DMS153 treated with DMSO at 0.1 percent for 48 hours (cell line): ENCODE measurements at regions not wholly inside any gene's neighbourhood (a gene's known extent, or its start where the extent isn't known, plus 50 kb on each side); places are given as distances from the start of the nearest gene placed in this dataset.

Source experiments
- DNase-seq: peaks from one replicate; lab custom pipeline; 2025; ENCODE audit not compliant: unreplicated experiment; lab: John Stamatoyannopoulos, UW

- no peak for DNase-seq
Observed at GRCh38 chr2:207256476-207257207, 90.9 kb upstream of the KLF7 start.

DNA sequence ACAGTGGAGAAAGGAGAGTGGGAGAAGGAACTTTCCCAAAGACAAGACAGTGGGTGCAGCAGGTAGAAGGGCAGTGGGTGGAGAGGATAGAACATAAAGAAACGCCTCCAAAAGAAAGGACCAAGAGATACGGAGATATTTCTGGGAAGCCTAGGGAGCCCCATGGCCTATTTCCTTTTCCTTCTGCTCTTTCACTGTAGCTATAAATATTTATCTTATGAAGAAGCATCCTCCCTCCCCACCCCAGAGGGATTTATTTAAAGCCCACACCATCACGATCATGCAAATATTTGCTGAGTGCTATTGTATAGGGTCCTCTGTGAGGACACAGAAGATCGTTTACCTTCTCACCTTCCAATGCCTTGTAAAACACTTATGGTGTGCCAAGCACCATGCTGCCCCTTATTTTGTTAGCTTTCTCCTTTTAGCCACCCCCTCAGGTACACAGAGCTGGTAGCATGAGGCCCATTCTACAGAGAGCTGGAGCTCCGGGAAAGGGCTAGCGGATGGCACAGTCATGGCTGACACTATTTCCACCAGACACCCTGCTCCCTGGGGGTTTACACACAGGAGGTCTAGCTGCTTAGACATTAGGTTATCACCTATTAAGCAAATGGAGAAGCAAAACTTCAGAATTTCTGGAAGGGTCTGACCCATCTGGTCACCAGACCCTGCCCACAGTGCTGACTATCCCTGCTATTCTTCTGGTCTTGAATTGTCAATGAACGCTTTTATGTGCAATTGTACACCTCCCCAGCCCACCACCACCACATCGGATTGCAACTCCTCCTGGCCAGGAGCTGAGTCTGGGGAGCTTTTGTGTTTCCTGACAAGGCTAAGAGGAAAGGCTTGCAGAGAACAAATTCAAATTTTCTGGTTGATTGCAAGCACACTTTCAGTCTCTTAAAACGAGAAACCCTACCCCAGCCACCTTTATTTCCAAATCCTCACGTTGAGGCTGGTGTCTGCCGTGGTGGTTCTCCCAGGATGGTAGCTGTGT is 91.8 kb upstream of the KLF7 start:
- DNase-seq, result no peak

DNA sequence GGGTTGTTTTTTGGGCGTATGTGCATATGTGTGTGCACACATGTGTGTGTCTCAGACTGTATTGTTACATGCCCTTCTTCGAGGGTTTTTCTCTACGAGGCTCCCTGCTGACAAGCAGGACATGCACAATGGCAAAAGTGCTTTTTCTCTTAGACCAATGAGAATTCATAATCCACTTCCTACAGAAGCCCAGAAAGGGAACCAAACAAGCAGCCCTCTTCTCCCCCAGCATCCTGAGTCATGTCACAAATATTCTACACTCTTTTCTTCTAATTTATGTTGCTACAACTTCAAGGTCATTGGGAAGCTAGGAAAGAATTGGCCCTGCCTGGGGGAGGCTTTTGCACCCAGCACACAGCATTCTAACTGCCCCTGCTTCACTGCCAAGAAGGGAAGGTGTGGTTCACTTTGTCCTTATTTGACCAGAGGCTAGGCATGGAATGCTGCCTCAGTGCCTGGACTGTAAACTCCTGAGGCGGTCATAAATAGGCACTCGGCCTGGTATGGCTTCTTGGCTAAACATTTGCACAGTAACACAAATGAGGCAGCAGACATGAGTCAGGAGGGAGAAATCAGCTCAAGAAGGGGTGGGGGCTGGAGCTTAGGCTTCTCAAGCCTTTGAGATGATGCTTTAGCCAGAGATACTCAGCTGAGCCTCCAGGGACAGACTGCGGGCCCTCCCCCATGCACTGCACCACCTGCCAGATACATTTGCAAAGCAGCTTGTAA is 92.7 kb upstream of the KLF7 start:
- DNase-seq, result no peak

- no peak for DNase-seq
Observed at GRCh38 chr2:207260021-207260420, 94.3 kb upstream of the KLF7 start.

DNA sequence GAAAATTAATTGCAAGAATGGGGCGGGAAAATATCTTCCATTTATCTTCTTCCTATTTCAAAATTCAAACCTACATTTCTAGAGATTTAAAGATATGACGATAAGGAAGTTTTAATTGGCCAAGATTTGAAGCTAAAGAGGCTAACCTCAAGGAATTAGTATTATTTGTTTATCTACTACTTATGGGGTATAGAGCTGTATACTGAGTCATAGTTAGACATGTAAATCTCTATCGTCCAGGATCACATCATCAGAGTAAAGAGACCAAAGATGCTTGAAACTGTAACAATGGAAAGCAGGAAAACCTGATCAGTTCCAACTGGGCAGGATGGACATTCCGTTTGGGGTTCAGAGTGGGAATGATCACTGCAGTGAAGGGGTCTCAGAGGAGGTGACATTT is 95.2 kb upstream of the KLF7 start:
- no peak for DNase-seq

GRCh38 chr2:207264310-207264709 is 98.6 kb upstream of the KLF7 start:
- no peak for DNase-seq

- no peak for DNase-seq
Observed at GRCh38 chr2:207265332-207265731, 99.6 kb upstream of the KLF7 start.

DNA sequence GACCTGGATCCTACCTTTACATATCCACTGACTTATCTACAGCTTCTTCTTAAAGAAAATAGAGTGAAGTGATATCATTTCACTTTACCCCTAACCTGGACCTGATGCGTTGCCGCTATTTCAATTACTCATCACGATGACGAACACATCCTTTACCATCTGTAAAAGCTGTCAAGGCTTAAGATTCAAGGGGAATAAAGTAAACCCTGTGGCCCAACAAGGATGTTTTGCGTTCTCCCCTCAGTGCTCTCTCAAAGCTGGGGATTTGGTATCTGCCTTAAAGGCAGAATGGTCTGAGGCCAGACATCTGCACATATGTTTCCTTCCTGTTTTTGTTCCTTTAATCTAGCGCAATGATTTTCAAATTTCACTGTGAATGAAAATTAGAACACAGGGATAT is 100.1 kb upstream of the KLF7 start:
- no peak for DNase-seq

DNA sequence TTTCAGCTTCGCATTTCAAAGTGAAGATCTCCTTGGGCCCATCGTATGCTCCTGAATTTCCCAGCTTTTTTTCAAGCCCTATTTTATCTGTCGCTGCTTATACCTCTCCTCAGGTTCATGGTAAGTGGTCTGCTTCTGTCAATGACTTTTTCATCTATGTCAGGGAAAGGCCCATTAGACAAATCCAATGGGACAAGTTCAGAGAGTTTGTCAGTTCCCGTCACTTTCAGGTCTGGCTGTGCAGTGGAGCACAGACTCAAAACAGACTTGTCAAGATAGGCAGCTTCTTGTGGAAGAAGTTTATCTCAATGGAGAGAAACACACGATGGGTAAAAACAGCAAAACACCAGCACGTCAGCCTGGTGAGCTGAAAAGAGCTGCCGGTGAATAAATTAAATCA is 100.9 kb upstream of the KLF7 start:
- no peak for DNase-seq

- no peak for DNase-seq
Observed at GRCh38 chr2:207269038-207269437, 103.3 kb upstream of the KLF7 start.

DNA sequence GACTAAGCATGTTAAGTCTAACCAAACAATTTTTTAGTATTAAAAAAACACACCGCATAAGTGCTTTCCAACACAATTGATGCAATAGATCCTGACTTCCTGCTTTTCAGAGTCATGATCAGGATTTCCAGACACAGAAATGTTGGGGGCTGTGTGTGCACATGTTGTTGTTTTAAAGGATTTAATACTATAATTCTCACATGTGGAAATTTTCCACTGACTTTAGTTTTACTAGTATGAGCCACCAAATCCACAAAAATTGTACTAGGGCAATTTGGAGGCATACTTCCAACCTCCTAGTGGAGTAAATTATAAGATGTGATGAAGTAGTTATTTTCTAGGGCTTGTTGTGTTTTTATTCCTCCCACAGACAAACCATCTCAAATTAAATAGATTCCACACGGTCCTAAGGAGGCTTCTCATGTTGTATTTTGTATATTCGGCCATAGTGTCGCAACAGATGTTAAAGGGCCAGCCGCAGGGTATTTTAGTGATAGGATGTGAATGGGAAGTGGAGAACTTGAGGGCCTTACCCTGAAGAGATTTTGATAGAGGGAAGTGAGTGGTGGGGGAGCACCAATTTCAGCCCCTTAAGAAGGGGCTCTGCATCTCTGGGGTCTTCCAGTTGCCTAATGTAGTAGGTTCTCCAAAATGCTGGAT is 108.9 kb upstream of the KLF7 start:
- no peak for DNase-seq

GRCh38 chr2:207275779-207276178 is 110.0 kb upstream of the KLF7 start:
- no peak for DNase-seq

GRCh38 chr2:207276248-207276647 is 110.5 kb upstream of the KLF7 start:
- no peak for DNase-seq

DNA sequence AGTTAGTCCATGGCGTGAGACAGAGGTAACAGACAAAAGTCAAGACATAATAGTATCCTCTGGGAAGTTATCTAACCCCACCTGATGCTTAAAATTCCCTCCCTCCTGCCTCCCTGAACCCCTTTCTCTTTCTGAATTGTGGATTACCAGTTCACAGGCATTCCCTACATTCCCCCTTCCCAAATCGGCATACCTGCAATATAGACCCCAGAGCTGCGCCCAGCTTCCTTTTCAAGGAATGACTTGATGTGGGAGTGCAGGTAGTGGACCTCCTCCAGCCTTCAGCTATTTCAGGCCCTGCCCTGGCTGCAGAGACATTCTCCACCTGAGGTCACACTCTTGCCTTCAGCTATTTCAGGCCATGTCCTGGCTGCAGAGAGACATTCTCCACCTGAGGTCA is 111.1 kb upstream of the KLF7 start:
- DNase-seq, result no peak

- DNase-seq, result no peak
Observed at GRCh38 chr2:207279520-207279919, 113.8 kb upstream of the KLF7 start.

DNA sequence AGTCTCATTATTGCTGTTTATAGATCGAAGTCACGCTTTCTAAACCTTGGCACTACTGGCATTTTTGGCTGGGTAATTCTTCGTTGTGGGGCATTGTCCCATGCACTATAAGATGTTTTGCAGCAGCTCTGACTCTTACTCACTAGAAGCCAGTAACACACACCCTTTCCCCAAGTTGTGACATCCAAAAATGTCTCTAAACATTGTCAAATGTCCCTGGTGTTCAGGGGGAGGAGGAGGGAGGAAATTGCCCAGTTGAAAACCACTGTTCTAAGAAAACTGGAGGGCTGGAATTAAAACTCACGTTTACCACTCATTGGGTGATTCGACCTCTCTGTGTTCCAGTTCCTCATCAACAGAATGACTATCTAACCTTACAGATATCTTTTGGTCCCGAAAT is 115.7 kb upstream of the KLF7 start:
- no peak for DNase-seq

DNA sequence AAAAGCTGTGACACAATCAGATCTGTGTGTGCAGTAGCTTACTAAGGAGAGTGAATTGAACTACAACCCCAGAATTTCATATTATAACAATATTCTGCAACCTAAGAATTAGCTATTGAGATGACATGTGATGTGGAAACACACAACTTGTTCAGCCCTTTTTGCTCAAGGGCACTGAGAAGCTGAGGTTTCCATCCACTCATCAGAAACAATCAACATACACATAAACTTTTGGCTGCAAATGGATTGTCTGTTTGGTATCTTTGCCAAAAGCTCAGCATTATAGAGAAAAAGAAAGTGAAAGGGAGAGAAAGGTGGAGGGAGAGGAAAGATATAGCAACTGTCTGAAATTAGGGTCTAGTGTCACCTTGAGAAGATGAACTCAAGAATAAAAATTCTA is 117.2 kb upstream of the KLF7 start:
- DNase-seq, result no peak

GRCh38 chr2:207283356-207283755 is 117.6 kb upstream of the KLF7 start:
- no peak for DNase-seq

DNA sequence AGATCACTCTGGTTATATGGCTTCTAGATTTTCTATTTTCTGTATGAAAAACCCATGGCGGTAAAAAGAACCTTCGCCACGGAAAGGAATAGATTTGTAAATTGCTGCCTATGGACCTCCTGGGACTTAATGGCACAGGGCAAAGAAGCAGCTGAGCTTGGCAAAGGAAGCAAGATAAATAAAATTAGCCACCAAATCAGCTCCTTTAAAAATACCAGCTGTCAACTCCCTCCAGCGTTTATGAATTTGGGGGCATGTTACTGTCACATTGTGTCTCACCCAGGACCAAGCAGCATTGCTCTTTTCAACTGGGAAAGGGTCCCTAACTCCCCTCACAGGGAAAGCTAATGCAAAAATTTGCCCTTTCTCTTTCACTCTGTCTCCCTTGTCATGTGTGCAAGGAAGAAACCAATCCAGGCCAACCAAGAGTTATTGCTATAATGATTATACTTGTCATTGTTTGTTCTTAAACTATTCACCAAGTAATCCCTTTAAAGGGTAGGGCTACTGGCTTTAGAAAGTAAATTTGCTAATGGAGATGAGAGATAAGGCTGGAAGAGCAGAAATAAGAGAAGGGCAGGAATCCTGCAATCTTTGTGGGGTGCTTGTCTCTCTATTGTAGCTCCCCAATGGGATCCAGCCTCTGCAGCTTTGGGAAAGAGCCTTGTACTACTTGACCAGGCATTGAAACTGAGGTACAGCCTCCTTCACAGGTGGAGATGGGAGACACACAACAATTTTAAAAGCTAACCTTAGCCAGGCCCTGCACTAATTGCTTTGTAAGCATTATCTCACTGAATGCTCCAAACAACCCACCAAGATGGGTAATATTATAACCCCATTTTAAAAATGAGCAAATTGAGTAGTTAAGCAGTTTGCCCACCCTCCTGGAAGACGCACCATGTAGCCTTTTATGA is 119.1 kb upstream of the KLF7 start:
- no peak for DNase-seq

DNA sequence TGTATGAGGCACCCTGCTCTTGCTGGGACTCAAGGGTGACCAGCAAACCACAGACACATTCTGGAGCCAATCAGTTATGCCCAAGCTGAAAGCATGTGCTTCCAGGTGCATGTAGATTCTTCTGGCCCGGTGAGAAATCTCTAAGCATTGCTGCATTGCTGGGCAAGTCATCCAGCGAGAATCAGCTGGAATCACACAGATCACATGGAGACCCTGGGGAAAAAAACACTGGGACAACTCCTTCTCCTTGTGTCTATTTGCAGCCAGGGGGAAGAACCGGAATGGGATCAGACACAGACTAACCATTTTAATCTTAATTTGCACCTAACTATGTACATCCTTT is 119.7 kb upstream of the KLF7 start:
- no peak for DNase-seq
